ENCODE measurements at regions not wholly inside any gene's neighbourhood (a gene's known extent, or its start where the extent isn't known, plus 50 kb on each side); places are given as distances from the start of the nearest gene placed in this dataset.
"Not testable (repeated sequence)": the region's sequence is repeated elsewhere in the genome, so short reads cannot be mapped to it uniquely, and the experiment has no call there.

DNA sequence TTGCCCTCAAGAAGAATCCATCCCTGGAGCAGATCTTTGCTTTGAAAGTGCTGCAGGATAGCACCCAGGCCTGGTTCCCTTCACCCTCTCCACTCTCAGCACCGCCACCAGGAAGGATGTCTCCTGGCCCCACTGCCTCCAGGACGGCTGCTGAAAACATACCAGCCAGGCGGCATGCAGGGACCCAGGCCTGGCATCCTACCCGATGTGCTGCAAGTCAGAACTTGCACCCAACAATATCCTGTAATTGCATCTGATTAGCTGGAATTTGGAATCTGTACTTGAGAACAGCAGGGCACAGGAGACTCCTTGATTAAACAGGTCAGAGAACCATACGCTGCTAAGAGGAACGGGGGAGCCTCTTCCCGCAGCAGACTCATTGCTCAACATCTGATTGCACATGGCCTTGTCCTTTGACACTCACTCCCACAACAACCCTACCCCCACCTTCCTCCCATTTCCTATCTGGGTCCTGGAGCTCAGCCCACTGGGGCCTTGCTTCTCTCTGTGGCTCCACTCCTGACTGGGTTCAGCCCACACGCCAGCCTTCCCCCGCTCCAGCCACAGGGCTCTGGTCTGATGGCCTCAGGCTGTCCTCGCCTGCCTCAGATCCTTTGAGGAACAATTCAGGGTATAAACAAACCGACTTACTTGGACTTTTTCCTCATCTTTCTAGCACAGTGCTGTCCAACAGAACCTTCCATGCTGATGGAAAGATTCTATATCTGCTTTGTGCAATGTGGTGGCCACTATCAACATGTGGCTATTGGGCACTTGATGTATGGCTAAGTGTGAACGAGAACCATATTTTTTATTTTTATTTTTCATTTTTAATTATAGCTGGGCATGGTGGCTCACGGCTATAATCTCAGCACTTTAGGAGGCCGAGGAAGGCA, 78.0 kb downstream of the FGD2 start:
- no peaks in the 10 kb centered on the region for H3F3A ChIP-seq (ENCODE audit: control insufficient read depth, insufficient read depth)
- TF ChIP-seq, protein P1, sequence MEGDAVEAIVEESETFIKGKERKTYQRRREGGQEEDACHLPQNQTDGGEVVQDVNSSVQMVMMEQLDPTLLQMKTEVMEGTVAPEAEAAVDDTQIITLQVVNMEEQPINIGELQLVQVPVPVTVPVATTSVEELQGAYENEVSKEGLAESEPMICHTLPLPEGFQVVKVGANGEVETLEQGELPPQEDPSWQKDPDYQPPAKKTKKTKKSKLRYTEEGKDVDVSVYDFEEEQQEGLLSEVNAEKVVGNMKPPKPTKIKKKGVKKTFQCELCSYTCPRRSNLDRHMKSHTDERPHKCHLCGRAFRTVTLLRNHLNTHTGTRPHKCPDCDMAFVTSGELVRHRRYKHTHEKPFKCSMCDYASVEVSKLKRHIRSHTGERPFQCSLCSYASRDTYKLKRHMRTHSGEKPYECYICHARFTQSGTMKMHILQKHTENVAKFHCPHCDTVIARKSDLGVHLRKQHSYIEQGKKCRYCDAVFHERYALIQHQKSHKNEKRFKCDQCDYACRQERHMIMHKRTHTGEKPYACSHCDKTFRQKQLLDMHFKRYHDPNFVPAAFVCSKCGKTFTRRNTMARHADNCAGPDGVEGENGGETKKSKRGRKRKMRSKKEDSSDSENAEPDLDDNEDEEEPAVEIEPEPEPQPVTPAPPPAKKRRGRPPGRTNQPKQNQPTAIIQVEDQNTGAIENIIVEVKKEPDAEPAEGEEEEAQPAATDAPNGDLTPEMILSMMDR (IDR thresholded peaks at IDR 0.05; ENCODE audit: low read depth, low read length, poor library complexity, severe bottlenecking), result no peak
- TF ChIP-seq EZH2phosphoT487 (IDR thresholded peaks at IDR 0.05; ENCODE audit: borderline replicate concordance, low read length), result no peak
- no peaks in the 10 kb centered on the region for H3K36me3 ChIP-seq (ENCODE audit: control insufficient read depth, low read length)
- no peak overlapping the region for H3K27ac ChIP-seq (ENCODE audit: low read depth, low read length)
- peaks cover 8% of the 10 kb centered on the region for H3K27me3 ChIP-seq (ENCODE audit: control insufficient read depth, low read length)
- H3K4me2 ChIP-seq (ENCODE audit: low read length), result no peak overlapping the region
- no peaks in the 10 kb centered on the region for H3K4me1 ChIP-seq (ENCODE audit: control insufficient read depth, low read length)
- no peaks in the 10 kb centered on the region for H4K20me1 ChIP-seq (ENCODE audit: control insufficient read depth, insufficient read depth, low read depth, low read length)
- no peak overlapping the region for H3K4me3 ChIP-seq (ENCODE audit: low read length)
- H3K9me3 ChIP-seq (ENCODE audit: control insufficient read depth, insufficient read depth, low read length), result no peaks in the 10 kb centered on the region
- no peaks in the 10 kb centered on the region for H3K9me2 ChIP-seq (replicated peaks; ENCODE audit: control insufficient read depth, low read length)
- H3K79me2 ChIP-seq (ENCODE audit: control insufficient read depth, low read length), result no peaks in the 10 kb centered on the region

DNA sequence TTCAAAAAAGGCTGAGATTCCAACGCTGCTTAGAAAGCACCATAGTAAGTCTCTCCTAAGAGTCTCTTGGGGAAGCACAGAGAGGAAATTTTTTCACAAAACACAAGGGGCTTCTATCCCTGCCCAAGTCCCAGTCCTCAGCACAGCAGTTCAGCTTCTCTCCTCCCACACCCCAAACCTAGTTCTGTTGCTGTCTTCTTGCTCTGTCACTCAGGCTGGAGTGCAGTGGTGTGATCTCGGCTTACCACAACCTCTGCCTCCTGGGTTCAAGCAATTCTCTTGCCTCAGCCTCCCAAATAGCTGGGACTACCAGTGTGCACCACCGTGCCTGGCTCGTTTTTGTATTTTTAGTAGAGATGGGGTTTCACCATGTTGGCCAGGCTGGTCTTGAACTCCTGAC, 79.2 kb downstream of the FGD2 start:
- H3F3A ChIP-seq (ENCODE audit: control insufficient read depth, insufficient read depth); H3K79me2 ChIP-seq (ENCODE audit: control insufficient read depth, low read length); H3K9me3 ChIP-seq (ENCODE audit: control insufficient read depth, insufficient read depth, low read length); H3K9me2 ChIP-seq (replicated peaks; ENCODE audit: control insufficient read depth, low read length); H3K36me3 ChIP-seq (ENCODE audit: control insufficient read depth, low read length); H3K27me3 ChIP-seq (ENCODE audit: control insufficient read depth, low read length); H3K27ac ChIP-seq (ENCODE audit: low read depth, low read length); H3K4me1 ChIP-seq (ENCODE audit: control insufficient read depth, low read length); H4K20me1 ChIP-seq (ENCODE audit: control insufficient read depth, insufficient read depth, low read depth, low read length); H3K4me2 ChIP-seq (ENCODE audit: low read length); H3K4me3 ChIP-seq (ENCODE audit: low read length): not testable (repeated sequence)

DNA sequence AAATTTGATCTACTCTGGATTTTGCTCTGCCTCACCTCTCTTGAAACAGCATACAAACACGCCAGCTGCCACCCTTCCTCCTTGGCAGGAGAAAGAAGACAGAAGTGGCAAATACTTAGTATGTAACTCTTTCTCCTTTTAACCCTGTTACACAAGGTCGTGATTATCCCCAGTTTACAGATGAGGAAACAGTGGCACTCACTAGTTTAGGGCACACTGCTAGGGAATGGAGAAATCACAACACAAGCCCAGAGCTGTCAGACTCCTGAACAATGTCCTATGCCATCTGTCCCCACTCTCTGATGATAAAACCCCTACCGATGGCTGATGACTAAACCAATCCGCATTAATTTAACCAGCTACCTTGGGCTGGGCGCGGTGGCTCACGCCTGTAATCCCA, 79.7 kb downstream of the FGD2 start:
- peaks cover 4% of the 10 kb centered on the region; the same call in 1 of the 2 replicates for H3K27me3 ChIP-seq (ENCODE audit: control insufficient read depth, low read length)
- H3K27ac ChIP-seq (ENCODE audit: low read depth, low read length), result no peak overlapping the region
- no peaks in the 10 kb centered on the region for H3K4me1 ChIP-seq (ENCODE audit: control insufficient read depth, low read length)
- no peaks in the 10 kb centered on the region for H3K79me2 ChIP-seq (ENCODE audit: control insufficient read depth, low read length)
- H3K9me2 ChIP-seq (replicated peaks; ENCODE audit: control insufficient read depth, low read length), result no peaks in the 10 kb centered on the region
- H4K20me1 ChIP-seq (ENCODE audit: control insufficient read depth, insufficient read depth, low read depth, low read length), result no peaks in the 10 kb centered on the region
- H3F3A ChIP-seq (ENCODE audit: control insufficient read depth, insufficient read depth), result no peaks in the 10 kb centered on the region
- TF ChIP-seq EZH2phosphoT487 (IDR thresholded peaks at IDR 0.05; ENCODE audit: borderline replicate concordance, low read length), result no peak
- TF ChIP-seq, protein P1 (IDR thresholded peaks at IDR 0.05; ENCODE audit: low read depth, low read length, poor library complexity, severe bottlenecking), result no peak
- no peaks in the 10 kb centered on the region for H3K36me3 ChIP-seq (ENCODE audit: control insufficient read depth, low read length)
- no peak overlapping the region for H3K4me3 ChIP-seq (ENCODE audit: low read length)
- H3K9me3 ChIP-seq (ENCODE audit: control insufficient read depth, insufficient read depth, low read length), result no peaks in the 10 kb centered on the region
- no peak overlapping the region for H3K4me2 ChIP-seq (ENCODE audit: low read length)

DNA sequence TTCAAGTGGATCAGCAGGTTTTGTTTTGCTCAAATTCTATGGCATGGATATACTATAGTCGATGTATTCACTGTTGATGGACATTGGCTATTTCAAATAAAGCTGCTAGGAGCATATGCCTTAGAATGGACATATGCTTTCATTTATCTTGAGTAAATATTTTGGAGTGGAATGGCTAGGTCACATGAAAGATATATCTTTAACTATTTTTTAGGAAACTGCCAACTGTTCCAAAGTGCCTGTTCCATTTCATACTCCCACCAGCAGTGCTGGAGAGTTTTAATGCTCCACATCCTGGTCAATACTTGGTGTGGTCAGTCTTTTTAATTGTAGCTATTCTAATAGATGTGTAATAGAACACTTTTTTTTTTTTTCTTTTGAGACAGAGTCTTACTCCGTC, 81.1 kb upstream of the PIM1 start:
- no peaks in the 10 kb centered on the region for H3K9me3 ChIP-seq (ENCODE audit: control insufficient read depth, insufficient read depth, low read length)
- H3K4me3 ChIP-seq (ENCODE audit: low read length), result no peak overlapping the region
- H4K20me1 ChIP-seq (ENCODE audit: control insufficient read depth, insufficient read depth, low read depth, low read length), result no peaks in the 10 kb centered on the region
- no peak overlapping the region for H3K4me2 ChIP-seq (ENCODE audit: low read length)
- no peaks in the 10 kb centered on the region for H3F3A ChIP-seq (ENCODE audit: control insufficient read depth, insufficient read depth)
- H3K36me3 ChIP-seq (ENCODE audit: control insufficient read depth, low read length), result no peaks in the 10 kb centered on the region
- H3K27ac ChIP-seq (ENCODE audit: low read depth, low read length), result no peak overlapping the region
- TF ChIP-seq, protein P1 (IDR thresholded peaks at IDR 0.05; ENCODE audit: low read depth, low read length, poor library complexity, severe bottlenecking), result no peak
- TF ChIP-seq EZH2phosphoT487 (IDR thresholded peaks at IDR 0.05; ENCODE audit: borderline replicate concordance, low read length), result no peak
- H3K9me2 ChIP-seq (replicated peaks; ENCODE audit: control insufficient read depth, low read length), result no peaks in the 10 kb centered on the region
- H3K79me2 ChIP-seq (ENCODE audit: control insufficient read depth, low read length), result no peaks in the 10 kb centered on the region
- no peaks in the 10 kb centered on the region for H3K4me1 ChIP-seq (ENCODE audit: control insufficient read depth, low read length)
- no peaks in the 10 kb centered on the region for H3K27me3 ChIP-seq (ENCODE audit: control insufficient read depth, low read length)

Data from DOHH2 (cell line).